Stimulated activated naive B cell treated with anti-CD40 and anti-IgM and Interleukin-4, amounts not matched to agents 10 μg/mL and 1 μg/mL and 100 μg/mL, for 72 hours (primary cell): ENCODE measurements at regions not wholly inside any gene's neighbourhood (a gene's known extent, or its start where the extent isn't known, plus 50 kb on each side); places are given as distances from the start of the nearest gene placed in this dataset.

ENCODE experiments used
- ATAC-seq, 2 donors: fragments of 150-1000 bp; cut with Tn5 transposase; replicated peaks; 2 replicates each; pipeline ENCODE4 v1.10.0; 2021; ENCODE audit warnings: moderate library complexity in 1 of 2
- DNase-seq: peaks from one replicate; pipeline ENCODE4 v3.0.0; 2021
- H3K27ac Mint-ChIP-seq: one replicate; pipeline ENCODE4 v1.8.0; 2022; ENCODE audit warnings: mild to moderate bottlenecking, mixed read lengths
- H3K27me3 Mint-ChIP-seq, 2 donors: one replicate each; pipeline ENCODE4 v1.8.0; 2022; ENCODE audit warnings: mixed read lengths in 2 of 2
- H3K36me3 Mint-ChIP-seq, 2 donors: one replicate each; pipeline ENCODE4 v1.8.0; 2022; ENCODE audit warnings: mixed read lengths in 2 of 2, mild to moderate bottlenecking in 1 of 2
- H3K4me1 Mint-ChIP-seq, 2 donors: one replicate each; pipeline ENCODE4 v1.8.0; 2022; ENCODE audit warnings: mixed read lengths in 2 of 2, mild to moderate bottlenecking in 1 of 2
- H3K4me3 Mint-ChIP-seq, 2 donors: one replicate each; pipeline ENCODE4 v1.8.0; 2022; ENCODE audit warnings: mild to moderate bottlenecking in 2 of 2, mixed read lengths in 2 of 2, moderate library complexity in 1 of 2
- H3K9me3 Mint-ChIP-seq, 2 donors: one replicate each; pipeline ENCODE4 v1.8.0; 2022; ENCODE audit warnings: mixed read lengths in 2 of 2, mild to moderate bottlenecking in 1 of 2

- Mint-ChIP-seq H3K27ac (no peak overlapping the region), H3K27me3 (no peaks in the 10 kb centered on the region), H3K4me1 (peaks cover 12 to 20% of the 10 kb centered on the region in 2 donors), H3K9me3 (peaks cover 1 to 4% of the 10 kb centered on the region in 2 donors), H3K4me3 (no peak overlapping the region), H3K36me3 (no peaks in the 10 kb centered on the region)
- DNase-seq (peak; percentile 53), ATAC-seq (peak; percentile 86)
Observed at GRCh38 chr4:101730291-101731117, 60.0 kb upstream of the BANK1 start.

GRCh38 chr4:101727238-101727637, 63.3 kb upstream of the BANK1 start:
- Mint-ChIP-seq H3K4me3 (no peak overlapping the region), H3K36me3 (no peaks in the 10 kb centered on the region), H3K27me3 (no peaks in the 10 kb centered on the region), H3K9me3 (peaks cover 0 to 4% of the 10 kb centered on the region in 2 donors), H3K4me1 (peaks cover 17 to 27% of the 10 kb centered on the region in 2 donors), H3K27ac (no peak overlapping the region)
- DNase-seq = no peak
- no peak for ATAC-seq

GRCh38 chr4:101724093-101724492, 66.4 kb upstream of the BANK1 start:
- ATAC-seq (peak; percentile 51 to 55), DNase-seq (no peak)
- Mint-ChIP-seq H3K36me3 (no peaks in the 10 kb centered on the region), H3K4me1 (peaks cover 6 to 18% of the 10 kb centered on the region in 2 donors), H3K27ac (no peak overlapping the region), H3K27me3 (no peaks in the 10 kb centered on the region), H3K9me3 (no peaks in the 10 kb centered on the region), H3K4me3 (no peak overlapping the region)

- H3K27ac Mint-ChIP-seq = no peak overlapping the region
- H3K4me1 Mint-ChIP-seq = peaks cover 2 to 14% of the 10 kb centered on the region in 2 donors
- ATAC-seq (no peak), DNase-seq (no peak)
- H3K9me3 Mint-ChIP-seq = peaks cover 7 to 16% of the 10 kb centered on the region in 2 donors
- H3K4me3 Mint-ChIP-seq = no peak overlapping the region
- H3K27me3 Mint-ChIP-seq = no peaks in the 10 kb centered on the region
- peaks cover 6 to 19% of the 10 kb centered on the region in 2 donors for H3K36me3 Mint-ChIP-seq
Observed at GRCh38 chr4:101718810-101719209, 71.7 kb upstream of the BANK1 start.

GRCh38 chr4:101711590-101712260, 78.8 kb upstream of the BANK1 start:
- DNase-seq = no peak
- ATAC-seq = no peak
- H3K36me3 Mint-ChIP-seq = peaks cover 6 to 9% of the 10 kb centered on the region in 2 donors
- H3K9me3 Mint-ChIP-seq = peaks cover under 1 to 4% of the 10 kb centered on the region in 2 donors
- no peak overlapping the region for H3K27ac Mint-ChIP-seq
- H3K27me3 Mint-ChIP-seq = no peaks in the 10 kb centered on the region
- H3K4me3 Mint-ChIP-seq = no peak overlapping the region
- H3K4me1 Mint-ChIP-seq = peaks cover 0 to 8% of the 10 kb centered on the region in 2 donors

GRCh38 chr4:101710806-101711205, 79.7 kb upstream of the BANK1 start:
- ATAC-seq (no peak), DNase-seq (no peak)
- peaks cover 0 to 4% of the 10 kb centered on the region in 2 donors for H3K4me1 Mint-ChIP-seq

GRCh38 chr4:101708293-101709039, 82.1 kb upstream of the BANK1 start:
- no peaks in the 10 kb centered on the region for H3K27me3 Mint-ChIP-seq
- DNase-seq (no peak), ATAC-seq (no peak)
- no peak overlapping the region for H3K27ac Mint-ChIP-seq
- no peak overlapping the region for H3K4me3 Mint-ChIP-seq
- peaks cover 2 to 5% of the 10 kb centered on the region in 2 donors for H3K9me3 Mint-ChIP-seq
- peaks cover 0 to under 1% of the 10 kb centered on the region in 2 donors for H3K4me1 Mint-ChIP-seq
- H3K36me3 Mint-ChIP-seq = peaks cover 0 to 9% of the 10 kb centered on the region in 2 donors

More at GRCh38 chr4:101710806-101711205, 79.7 kb upstream of the BANK1 start:
- no peak overlapping the region for H3K27ac Mint-ChIP-seq
- H3K36me3 Mint-ChIP-seq = peaks cover 4 to 13% of the 10 kb centered on the region in 2 donors
- peaks cover 5% of the 10 kb centered on the region in 2 donors for H3K9me3 Mint-ChIP-seq
- H3K27me3 Mint-ChIP-seq = no peaks in the 10 kb centered on the region
- no peak overlapping the region for H3K4me3 Mint-ChIP-seq

- ATAC-seq = no peak
- H3K27me3 Mint-ChIP-seq = no peaks in the 10 kb centered on the region
- H3K36me3 Mint-ChIP-seq = peaks cover 0 to 9% of the 10 kb centered on the region in 2 donors
- peaks cover 4 to 5% of the 10 kb centered on the region in 2 donors for H3K9me3 Mint-ChIP-seq
- no peak for DNase-seq
- no peak overlapping the region for H3K27ac Mint-ChIP-seq
- H3K4me1 Mint-ChIP-seq = peaks cover 0 to 6% of the 10 kb centered on the region in 2 donors
- H3K4me3 Mint-ChIP-seq = no peak overlapping the region
Observed at GRCh38 chr4:101707596-101707995, 82.9 kb upstream of the BANK1 start.

- Mint-ChIP-seq H3K4me1 (peaks cover 3 to 6% of the 10 kb centered on the region in 2 donors), H3K27ac (no peak overlapping the region), H3K4me3 (no peak overlapping the region), H3K36me3 (peaks cover 0 to 9% of the 10 kb centered on the region in 2 donors), H3K27me3 (no peaks in the 10 kb centered on the region), H3K9me3 (peaks cover 4 to 5% of the 10 kb centered on the region in 2 donors)
- DNase-seq (no peak), ATAC-seq (no peak)
Observed at GRCh38 chr4:101706535-101707057, 83.9 kb upstream of the BANK1 start.

- Mint-ChIP-seq H3K27me3 (no peaks in the 10 kb centered on the region), H3K27ac (no peak overlapping the region), H3K36me3 (peaks cover 0 to 6% of the 10 kb centered on the region in 2 donors), H3K4me1 (peaks cover 19 to 28% of the 10 kb centered on the region in 2 donors), H3K4me3 (no peak overlapping the region), H3K9me3 (peaks cover 3 to 4% of the 10 kb centered on the region in 2 donors)
- DNase-seq = no peak
- ATAC-seq = no peak
Observed at GRCh38 chr4:101701551-101701950, 89.0 kb upstream of the BANK1 start.

GRCh38 chr4:101699441-101700124, 90.9 kb upstream of the BANK1 start:
- H3K4me3 Mint-ChIP-seq = peak overlapping the region; percentile 65 to 77
- DNase-seq (no peak), ATAC-seq (peak; percentile 75)
- peak overlapping the region; percentile 4 for H3K27ac Mint-ChIP-seq
- no peaks in the 10 kb centered on the region for H3K36me3 Mint-ChIP-seq
- no peaks in the 10 kb centered on the region for H3K27me3 Mint-ChIP-seq
- peaks cover 0 to 2% of the 10 kb centered on the region in 2 donors for H3K9me3 Mint-ChIP-seq
- H3K4me1 Mint-ChIP-seq = peaks cover 27 to 40% of the 10 kb centered on the region in 2 donors

- Mint-ChIP-seq H3K4me1 (peaks cover 37 to 51% of the 10 kb centered on the region in 2 donors), H3K36me3 (no peaks in the 10 kb centered on the region), H3K4me3 (no peak overlapping the region), H3K27me3 (no peaks in the 10 kb centered on the region), H3K27ac (no peak overlapping the region), H3K9me3 (no peaks in the 10 kb centered on the region)
- no peak for ATAC-seq
- no peak for DNase-seq
Observed at GRCh38 chr4:101697266-101697665, 93.3 kb upstream of the BANK1 start.

- H3K4me1 Mint-ChIP-seq = peaks cover 37 to 56% of the 10 kb centered on the region in 2 donors
- ATAC-seq (no peak), DNase-seq (no peak)
- no peaks in the 10 kb centered on the region for H3K9me3 Mint-ChIP-seq
- no peak overlapping the region for H3K4me3 Mint-ChIP-seq
- no peaks in the 10 kb centered on the region for H3K27me3 Mint-ChIP-seq
- H3K27ac Mint-ChIP-seq = no peak overlapping the region
- no peaks in the 10 kb centered on the region for H3K36me3 Mint-ChIP-seq
Observed at GRCh38 chr4:101696276-101697010, 94.1 kb upstream of the BANK1 start.
